ENCODE measurements at regions not wholly inside any gene's neighbourhood (a gene's known extent, or its start where the extent isn't known, plus 50 kb on each side); places are given as distances from the start of the nearest gene placed in this dataset.

- no peak for DNase-seq (ENCODE audit: extremely low read depth in 1 of 4, low spot score in 3 of 4)
- Histone ChIP-seq H3K4me2 (ENCODE audit: insufficient read depth, low read length) (no peak overlapping the region), H3K4me3 (no peak overlapping the region), H3K9me3 (replicated peaks; ENCODE audit: control insufficient read depth, insufficient read depth, low read depth, low read length) (no peaks in the 10 kb centered on the region), H3K27ac (ENCODE audit: extremely low read depth, low read depth, low read length) (no peak overlapping the region), H3K27me3 (ENCODE audit: control insufficient read depth in 2 of 2, insufficient read depth in 2 of 2, low read length in 2 of 2) (no peaks in the 10 kb centered on the region), H3K9ac (ENCODE audit: insufficient read depth in 1 of 2, low read depth in 2 of 2, low read length in 2 of 2) (no peak overlapping the region), H3K79me2 (ENCODE audit: control insufficient read depth, insufficient read depth, low read length) (no peaks in the 10 kb centered on the region), H3K36me3 (ENCODE audit: control insufficient read depth, insufficient read depth, low read length) (no peaks in the 10 kb centered on the region), H3K4me1 (replicated peaks in 1 of 2; ENCODE audit: control insufficient read depth in 2 of 2, insufficient read depth in 2 of 2, low read length in 2 of 2) (no peaks in the 10 kb centered on the region), H4K20me1 (replicated peaks; ENCODE audit: control insufficient read depth, insufficient read depth, low read length) (no peaks in the 10 kb centered on the region), H2AFZ (ENCODE audit: low read depth, low read length) (no peak overlapping the region), H3K9me1 (ENCODE audit: control insufficient read depth, insufficient read depth, low read length) (no peaks in the 10 kb centered on the region)
- 0% methylated on average over 3 of the region's 3 CpGs for WGBS (ENCODE audit: insufficient coverage, low coverage, missing lambda C conversion rate)
- TF ChIP-seq ZC3H4 (CRISPR knock-in tag; IDR thresholded peaks at IDR 0.05; ENCODE audit: borderline replicate concordance) (no peak), BCOR (IDR thresholded peaks at IDR 0.05) (no peak), DLX4 (CRISPR knock-in tag; IDR thresholded peaks at IDR 0.05) (no peak), ZNF57 (CRISPR knock-in tag; IDR thresholded peaks at IDR 0.05) (no peak), SIN3A (IDR thresholded peaks at IDR 0.05; ENCODE audit: borderline replicate concordance in 2 of 2, control insufficient read depth in 1 of 2, low read depth in 2 of 2, low read length in 2 of 2) (no peak)
- TF ChIP-seq, protein P1, sequence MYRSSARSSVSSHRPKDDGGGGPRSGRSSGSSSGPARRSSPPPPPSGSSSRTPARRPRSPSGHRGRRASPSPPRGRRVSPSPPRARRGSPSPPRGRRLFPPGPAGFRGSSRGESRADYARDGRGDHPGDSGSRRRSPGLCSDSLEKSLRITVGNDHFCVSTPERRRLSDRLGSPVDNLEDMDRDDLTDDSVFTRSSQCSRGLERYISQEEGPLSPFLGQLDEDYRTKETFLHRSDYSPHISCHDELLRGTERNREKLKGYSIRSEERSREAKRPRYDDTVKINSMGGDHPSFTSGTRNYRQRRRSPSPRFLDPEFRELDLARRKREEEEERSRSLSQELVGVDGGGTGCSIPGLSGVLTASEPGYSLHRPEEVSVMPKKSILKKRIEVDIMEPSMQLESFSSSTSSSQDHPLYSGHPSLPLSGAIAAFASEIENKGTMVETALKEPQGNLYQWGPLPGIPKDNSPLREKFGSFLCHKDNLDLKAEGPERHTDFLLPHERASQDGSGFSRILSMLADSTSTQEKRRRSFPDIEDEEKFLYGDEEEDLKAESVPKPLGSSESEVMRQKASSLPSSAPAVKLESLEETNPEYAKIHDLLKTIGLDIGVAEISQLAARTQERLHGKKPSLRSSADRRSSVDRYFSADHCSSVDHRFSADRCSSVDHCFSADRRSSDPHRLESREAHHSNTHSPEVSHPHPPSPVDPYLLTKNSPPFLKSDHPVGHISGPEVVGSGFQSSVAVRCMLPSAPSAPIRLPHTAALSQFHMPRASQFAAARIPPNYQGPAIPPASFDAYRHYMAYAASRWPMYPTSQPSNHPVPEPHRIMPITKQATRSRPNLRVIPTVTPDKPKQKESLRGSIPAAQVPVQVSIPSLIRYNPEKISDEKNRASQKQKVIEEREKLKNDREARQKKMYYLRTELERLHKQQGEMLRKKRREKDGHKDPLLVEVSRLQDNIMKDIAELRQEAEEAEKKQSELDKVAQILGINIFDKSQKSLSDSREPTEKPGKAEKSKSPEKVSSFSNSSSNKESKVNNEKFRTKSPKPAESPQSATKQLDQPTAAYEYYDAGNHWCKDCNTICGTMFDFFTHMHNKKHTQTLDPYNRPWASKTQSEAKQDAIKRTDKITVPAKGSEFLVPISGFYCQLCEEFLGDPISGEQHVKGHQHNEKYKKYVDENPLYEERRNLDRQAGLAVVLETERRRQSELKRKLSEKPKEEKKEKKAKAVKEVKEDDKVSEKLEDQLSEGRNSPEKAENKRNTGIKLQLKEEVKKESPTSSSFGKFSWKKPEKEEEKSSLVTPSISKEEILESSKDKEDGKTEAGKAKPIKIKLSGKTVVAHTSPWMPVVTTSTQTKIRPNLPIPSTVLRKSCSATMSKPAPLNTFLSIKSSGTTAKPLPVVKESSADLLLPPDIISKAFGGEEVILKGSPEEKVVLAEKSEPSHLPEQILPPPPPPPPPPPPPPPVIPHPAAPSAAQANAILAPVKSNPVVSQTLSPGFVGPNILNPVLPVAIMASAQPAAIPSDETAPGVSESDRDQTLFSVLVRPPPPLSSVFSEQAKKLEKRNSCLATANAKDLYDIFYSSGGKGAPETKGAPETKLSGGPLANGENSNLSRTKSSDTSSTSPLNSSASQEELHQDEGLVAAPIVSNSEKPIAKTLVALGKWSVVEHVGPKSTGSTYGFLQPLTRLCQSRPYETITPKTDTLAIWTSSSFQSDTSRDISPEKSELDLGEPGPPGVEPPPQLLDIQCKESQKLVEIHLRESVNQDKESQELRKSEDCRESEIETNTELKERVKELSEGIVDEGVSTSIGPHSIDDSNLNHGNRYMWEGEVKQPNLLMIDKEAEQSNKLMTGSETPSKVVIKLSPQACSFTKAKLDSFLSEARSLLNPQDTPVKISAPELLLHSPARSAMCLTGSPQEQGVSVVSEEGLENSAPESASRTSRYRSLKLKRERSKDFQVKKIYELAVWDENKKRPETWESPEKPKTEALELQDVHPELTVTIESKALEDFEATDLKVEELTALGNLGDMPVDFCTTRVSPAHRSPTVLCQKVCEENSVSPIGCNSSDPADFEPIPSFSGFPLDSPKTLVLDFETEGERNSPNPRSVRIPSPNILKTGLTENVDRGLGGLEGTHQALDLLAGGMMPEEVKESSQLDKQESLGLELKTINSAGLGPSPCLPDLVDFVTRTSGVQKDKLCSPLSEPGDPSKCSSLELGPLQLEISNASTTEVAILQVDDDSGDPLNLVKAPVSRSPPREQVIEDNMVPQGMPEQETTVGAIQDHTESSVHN (IDR thresholded peaks at IDR 0.05; ENCODE audit: borderline replicate concordance in 1 of 2, low read depth in 1 of 2) = no peak
- TF ChIP-seq, protein P2, sequence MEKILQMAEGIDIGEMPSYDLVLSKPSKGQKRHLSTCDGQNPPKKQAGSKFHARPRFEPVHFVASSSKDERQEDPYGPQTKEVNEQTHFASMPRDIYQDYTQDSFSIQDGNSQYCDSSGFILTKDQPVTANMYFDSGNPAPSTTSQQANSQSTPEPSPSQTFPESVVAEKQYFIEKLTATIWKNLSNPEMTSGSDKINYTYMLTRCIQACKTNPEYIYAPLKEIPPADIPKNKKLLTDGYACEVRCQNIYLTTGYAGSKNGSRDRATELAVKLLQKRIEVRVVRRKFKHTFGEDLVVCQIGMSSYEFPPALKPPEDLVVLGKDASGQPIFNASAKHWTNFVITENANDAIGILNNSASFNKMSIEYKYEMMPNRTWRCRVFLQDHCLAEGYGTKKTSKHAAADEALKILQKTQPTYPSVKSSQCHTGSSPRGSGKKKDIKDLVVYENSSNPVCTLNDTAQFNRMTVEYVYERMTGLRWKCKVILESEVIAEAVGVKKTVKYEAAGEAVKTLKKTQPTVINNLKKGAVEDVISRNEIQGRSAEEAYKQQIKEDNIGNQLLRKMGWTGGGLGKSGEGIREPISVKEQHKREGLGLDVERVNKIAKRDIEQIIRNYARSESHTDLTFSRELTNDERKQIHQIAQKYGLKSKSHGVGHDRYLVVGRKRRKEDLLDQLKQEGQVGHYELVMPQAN (IDR thresholded peaks at IDR 0.05; ENCODE audit: borderline replicate concordance) = no peak
- FAIRE-seq = no peak
- ChIA-PET CTCF (ENCODE audit: low intra/inter-chr PET ratio) (no interaction called here), POLR2A (no interaction called here)
- BruUV-seq (replicated peaks) = no TSS peak
- ATAC-seq = no peak
- in situ Hi-C loops (cut with MboI) = no loop called here
- intact Hi-C loops (cut with micrococcal nuclease) = no loop called here
Measured at GRCh38 chr3:67292356-67293121, 294.4 kb downstream of the KBTBD8 start.
